ENCODE measurements at regions not wholly inside any gene's neighbourhood (a gene's known extent, or its start where the extent isn't known, plus 50 kb on each side); places are given as distances from the start of the nearest gene placed in this dataset.
"Not testable (repeated sequence)": the region's sequence is repeated elsewhere in the genome, so short reads cannot be mapped to it uniquely, and the experiment has no call there.

DNA sequence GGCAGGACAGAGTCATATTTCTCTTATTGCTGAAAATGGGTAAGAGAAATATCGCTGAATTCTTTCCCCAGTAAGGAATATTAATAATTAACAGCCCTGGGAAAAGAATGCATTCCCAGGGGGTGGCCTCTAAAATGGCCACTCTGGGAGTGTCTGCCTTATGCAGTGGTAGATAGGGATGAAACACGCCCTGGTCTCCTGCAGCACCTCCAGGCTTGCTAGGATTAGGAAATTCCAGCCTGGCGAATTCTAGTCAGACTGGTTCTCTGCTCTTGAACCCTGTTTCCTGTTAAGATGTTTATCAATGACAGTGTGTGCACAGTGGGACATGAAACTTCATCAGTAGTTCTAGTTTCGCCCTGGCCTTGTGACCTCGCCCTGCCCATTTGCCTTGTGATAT is 205.9 kb downstream of the FAM47A start:
- TF ChIP-seq EZH2phosphoT487 (IDR thresholded peaks at IDR 0.05; ENCODE audit: borderline replicate concordance, low read length) = not testable (repeated sequence)
- TF ChIP-seq, protein P1, sequence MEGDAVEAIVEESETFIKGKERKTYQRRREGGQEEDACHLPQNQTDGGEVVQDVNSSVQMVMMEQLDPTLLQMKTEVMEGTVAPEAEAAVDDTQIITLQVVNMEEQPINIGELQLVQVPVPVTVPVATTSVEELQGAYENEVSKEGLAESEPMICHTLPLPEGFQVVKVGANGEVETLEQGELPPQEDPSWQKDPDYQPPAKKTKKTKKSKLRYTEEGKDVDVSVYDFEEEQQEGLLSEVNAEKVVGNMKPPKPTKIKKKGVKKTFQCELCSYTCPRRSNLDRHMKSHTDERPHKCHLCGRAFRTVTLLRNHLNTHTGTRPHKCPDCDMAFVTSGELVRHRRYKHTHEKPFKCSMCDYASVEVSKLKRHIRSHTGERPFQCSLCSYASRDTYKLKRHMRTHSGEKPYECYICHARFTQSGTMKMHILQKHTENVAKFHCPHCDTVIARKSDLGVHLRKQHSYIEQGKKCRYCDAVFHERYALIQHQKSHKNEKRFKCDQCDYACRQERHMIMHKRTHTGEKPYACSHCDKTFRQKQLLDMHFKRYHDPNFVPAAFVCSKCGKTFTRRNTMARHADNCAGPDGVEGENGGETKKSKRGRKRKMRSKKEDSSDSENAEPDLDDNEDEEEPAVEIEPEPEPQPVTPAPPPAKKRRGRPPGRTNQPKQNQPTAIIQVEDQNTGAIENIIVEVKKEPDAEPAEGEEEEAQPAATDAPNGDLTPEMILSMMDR (IDR thresholded peaks at IDR 0.05; ENCODE audit: low read depth, low read length, poor library complexity, severe bottlenecking) = not testable (repeated sequence)
